ENCODE measurements at regions not wholly inside any gene's neighbourhood (a gene's known extent, or its start where the extent isn't known, plus 50 kb on each side); places are given as distances from the start of the nearest gene placed in this dataset.

DNA sequence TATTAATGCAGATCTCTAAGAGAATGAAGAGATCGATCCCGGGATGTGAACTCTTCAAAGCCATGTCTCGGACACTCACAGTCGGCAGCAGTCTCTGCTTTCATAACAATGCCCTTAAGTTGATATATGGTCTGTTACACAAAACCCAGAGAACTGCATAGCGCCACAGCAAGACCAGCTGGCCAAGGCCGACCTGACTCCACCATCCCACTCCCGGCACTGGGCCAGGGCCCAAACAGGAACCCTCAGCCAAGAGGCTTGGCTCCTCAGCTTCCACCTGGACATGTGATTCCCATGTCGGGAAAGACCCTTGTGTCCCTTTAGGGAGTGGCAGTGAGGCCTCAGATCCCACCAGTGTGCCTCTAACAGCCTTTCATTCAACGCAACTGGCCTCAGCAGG lies 106.6 kb upstream of the RNF32 start:
- H3K4me1 ChIP-seq, result no peaks in the 10 kb centered on the region
- ATAC-seq (no peak), DNase-seq (no peak)
- H3K27ac ChIP-seq, result no peak overlapping the region
- H3K27me3 ChIP-seq, result no peaks in the 10 kb centered on the region
- H3K36me3 ChIP-seq, result no peaks in the 10 kb centered on the region
- no peak overlapping the region for H3K4me3 ChIP-seq
- TF ChIP-seq, protein P1, sequence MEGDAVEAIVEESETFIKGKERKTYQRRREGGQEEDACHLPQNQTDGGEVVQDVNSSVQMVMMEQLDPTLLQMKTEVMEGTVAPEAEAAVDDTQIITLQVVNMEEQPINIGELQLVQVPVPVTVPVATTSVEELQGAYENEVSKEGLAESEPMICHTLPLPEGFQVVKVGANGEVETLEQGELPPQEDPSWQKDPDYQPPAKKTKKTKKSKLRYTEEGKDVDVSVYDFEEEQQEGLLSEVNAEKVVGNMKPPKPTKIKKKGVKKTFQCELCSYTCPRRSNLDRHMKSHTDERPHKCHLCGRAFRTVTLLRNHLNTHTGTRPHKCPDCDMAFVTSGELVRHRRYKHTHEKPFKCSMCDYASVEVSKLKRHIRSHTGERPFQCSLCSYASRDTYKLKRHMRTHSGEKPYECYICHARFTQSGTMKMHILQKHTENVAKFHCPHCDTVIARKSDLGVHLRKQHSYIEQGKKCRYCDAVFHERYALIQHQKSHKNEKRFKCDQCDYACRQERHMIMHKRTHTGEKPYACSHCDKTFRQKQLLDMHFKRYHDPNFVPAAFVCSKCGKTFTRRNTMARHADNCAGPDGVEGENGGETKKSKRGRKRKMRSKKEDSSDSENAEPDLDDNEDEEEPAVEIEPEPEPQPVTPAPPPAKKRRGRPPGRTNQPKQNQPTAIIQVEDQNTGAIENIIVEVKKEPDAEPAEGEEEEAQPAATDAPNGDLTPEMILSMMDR (IDR thresholded peaks at IDR 0.05), result no peak
- H3K9me3 ChIP-seq, result no peaks in the 10 kb centered on the region
- intact Hi-C loops (cut with DNase I), result no loop called here

DNA sequence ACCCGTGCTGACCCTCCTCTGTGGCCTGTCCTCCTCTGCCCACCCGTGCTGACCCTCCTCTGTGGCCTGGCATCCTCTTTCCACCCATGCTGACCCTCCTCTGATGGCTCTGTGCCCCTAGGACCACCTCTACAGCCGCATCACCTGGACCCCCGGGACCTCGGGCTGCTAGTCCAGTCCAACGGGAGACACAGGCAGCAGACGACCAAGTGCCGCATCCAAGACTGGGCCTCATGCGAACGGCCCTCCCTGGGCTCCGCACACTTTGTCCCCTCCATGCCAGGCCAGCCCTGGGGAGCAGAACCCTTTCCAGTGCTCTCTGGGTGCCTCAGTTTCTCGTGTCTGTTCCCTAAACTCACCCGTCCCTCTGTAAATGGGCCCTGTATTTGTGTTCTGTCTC lies 107.2 kb upstream of the RNF32 start:
- Histone ChIP-seq H3K27me3 (no peaks in the 10 kb centered on the region), H3K4me3 (no peak overlapping the region), H3K4me1 (no peaks in the 10 kb centered on the region), H3K36me3 (no peaks in the 10 kb centered on the region), H3K9me3 (no peaks in the 10 kb centered on the region), H3K27ac (no peak overlapping the region)
- TF ChIP-seq, protein P1 (IDR thresholded peaks at IDR 0.05), result no peak
- intact Hi-C loops (cut with DNase I), result no loop called here
- ATAC-seq, result no peak
- no peak for DNase-seq

GRCh38 chr7:156532016-156532602 lies 108.5 kb upstream of the RNF32 start:
- no peaks in the 10 kb centered on the region for H3K4me1 ChIP-seq
- ATAC-seq (no peak), DNase-seq (no peak)
- H3K9me3 ChIP-seq, result no peaks in the 10 kb centered on the region
- no peaks in the 10 kb centered on the region for H3K36me3 ChIP-seq
- no peaks in the 10 kb centered on the region for H3K27me3 ChIP-seq
- intact Hi-C loops (cut with DNase I), result no loop called here
- TF ChIP-seq, protein P1 (IDR thresholded peaks at IDR 0.05), result no peak
- no peak overlapping the region for H3K27ac ChIP-seq
- H3K4me3 ChIP-seq, result no peak overlapping the region

GRCh38 chr7:156529956-156530355 lies 110.6 kb upstream of the RNF32 start:
- DNase-seq (no peak), ATAC-seq (no peak)
- Histone ChIP-seq H3K36me3 (no peaks in the 10 kb centered on the region), H3K4me1 (no peaks in the 10 kb centered on the region), H3K27me3 (no peaks in the 10 kb centered on the region), H3K9me3 (no peaks in the 10 kb centered on the region), H3K4me3 (no peak overlapping the region), H3K27ac (no peak overlapping the region)
- TF ChIP-seq, protein P1 (IDR thresholded peaks at IDR 0.05), result no peak
- intact Hi-C loops (cut with DNase I), result no loop called here

- no peaks in the 10 kb centered on the region for H3K27me3 ChIP-seq
- ATAC-seq, result no peak
Observed at GRCh38 chr7:156527458-156527890, 113.1 kb upstream of the RNF32 start.

More at GRCh38 chr7:156527458-156527890, 113.1 kb upstream of the RNF32 start:
- intact Hi-C loops (cut with DNase I), result no loop called here
- no peak for DNase-seq
- H3K4me3 ChIP-seq, result no peak overlapping the region
- H3K36me3 ChIP-seq, result no peaks in the 10 kb centered on the region
- H3K4me1 ChIP-seq, result no peaks in the 10 kb centered on the region
- TF ChIP-seq, protein P1 (IDR thresholded peaks at IDR 0.05), result no peak
- H3K27ac ChIP-seq, result no peak overlapping the region
- H3K9me3 ChIP-seq, result no peaks in the 10 kb centered on the region

All from left lung (tissue), 4 donors.